ENCODE measurements at regions not wholly inside any gene's neighbourhood (a gene's known extent, or its start where the extent isn't known, plus 50 kb on each side); places are given as distances from the start of the nearest gene placed in this dataset.

- H3K4me2 ChIP-seq (ENCODE audit: insufficient read depth, insufficient read length, low read length) = no peak overlapping the region
- H2BK15ac ChIP-seq (ENCODE audit: low read depth, low read length) = no peak overlapping the region
- H3K23me2 ChIP-seq (ENCODE audit: insufficient read length, low read depth, low read length, poor library complexity, severe bottlenecking) = no peaks in the 10 kb centered on the region
- no peaks in the 10 kb centered on the region for H3K79me1 ChIP-seq (ENCODE audit: insufficient read depth, low read depth, low read length, poor library complexity, severe bottlenecking)
- no peak overlapping the region for H3K4ac ChIP-seq (ENCODE audit: low read depth, low read length)
- no peaks in the 10 kb centered on the region for H3K36me3 Mint-ChIP-seq (ENCODE audit: insufficient read depth in 1 of 3, low read depth in 3 of 3)
- no peak overlapping the region for H3K27ac Mint-ChIP-seq
- H3K56ac ChIP-seq (ENCODE audit: insufficient read length, low read depth, low read length) = no peak overlapping the region
- no peak overlapping the region for H4K91ac ChIP-seq (ENCODE audit: insufficient read length, low read depth, low read length)
- no peak overlapping the region for H4K5ac ChIP-seq (ENCODE audit: insufficient read length, low read depth, low read length)
- no peaks in the 10 kb centered on the region for H3K9me3 ChIP-seq (ENCODE audit: control insufficient read depth, low read depth, low read length)
- no peaks in the 10 kb centered on the region for H3K27me3 ChIP-seq (ENCODE audit: insufficient read depth, low read length)
- no peak for DNase-seq
- no peak overlapping the region for H2BK12ac ChIP-seq (ENCODE audit: insufficient read length, low read depth, low read length)
- H3K9ac ChIP-seq (ENCODE audit: extremely low read depth, insufficient read length, low read length) = no peak overlapping the region
- H3K9me3 Mint-ChIP-seq = no peaks in the 10 kb centered on the region; a peak in 1 of 5 replicates
- H2BK5ac ChIP-seq (ENCODE audit: insufficient read length, low read length) = no peak overlapping the region
- no peak overlapping the region for H2AFZ ChIP-seq (ENCODE audit: low read length)
- H3K14ac ChIP-seq (ENCODE audit: insufficient read depth, low read length) = no peak overlapping the region
- TF ChIP-seq, protein P1, sequence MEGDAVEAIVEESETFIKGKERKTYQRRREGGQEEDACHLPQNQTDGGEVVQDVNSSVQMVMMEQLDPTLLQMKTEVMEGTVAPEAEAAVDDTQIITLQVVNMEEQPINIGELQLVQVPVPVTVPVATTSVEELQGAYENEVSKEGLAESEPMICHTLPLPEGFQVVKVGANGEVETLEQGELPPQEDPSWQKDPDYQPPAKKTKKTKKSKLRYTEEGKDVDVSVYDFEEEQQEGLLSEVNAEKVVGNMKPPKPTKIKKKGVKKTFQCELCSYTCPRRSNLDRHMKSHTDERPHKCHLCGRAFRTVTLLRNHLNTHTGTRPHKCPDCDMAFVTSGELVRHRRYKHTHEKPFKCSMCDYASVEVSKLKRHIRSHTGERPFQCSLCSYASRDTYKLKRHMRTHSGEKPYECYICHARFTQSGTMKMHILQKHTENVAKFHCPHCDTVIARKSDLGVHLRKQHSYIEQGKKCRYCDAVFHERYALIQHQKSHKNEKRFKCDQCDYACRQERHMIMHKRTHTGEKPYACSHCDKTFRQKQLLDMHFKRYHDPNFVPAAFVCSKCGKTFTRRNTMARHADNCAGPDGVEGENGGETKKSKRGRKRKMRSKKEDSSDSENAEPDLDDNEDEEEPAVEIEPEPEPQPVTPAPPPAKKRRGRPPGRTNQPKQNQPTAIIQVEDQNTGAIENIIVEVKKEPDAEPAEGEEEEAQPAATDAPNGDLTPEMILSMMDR (conservative IDR thresholded peaks at IDR 0.05) = no peak
- H3K4me3 Mint-ChIP-seq = no peak overlapping the region
- H3K27ac ChIP-seq (ENCODE audit: insufficient read length, low read depth, low read length) = no peak overlapping the region
- H3K79me2 ChIP-seq (ENCODE audit: insufficient read depth, low read length) = no peaks in the 10 kb centered on the region
- H3K4me1 ChIP-seq (ENCODE audit: insufficient read depth, low read length) = no peaks in the 10 kb centered on the region
- H4K20me1 ChIP-seq (ENCODE audit: control insufficient read depth, insufficient read depth, insufficient read length) = no peaks in the 10 kb centered on the region
- H3K18ac ChIP-seq (ENCODE audit: insufficient read length, low read depth, low read length) = no peak overlapping the region
- H3K4me1 Mint-ChIP-seq = 0 out of 4 replicates have a peak, but pooled peaks cover 0 to under 1% of the 10 kb centered on the region in 2 experiments
- H2AK5ac ChIP-seq (ENCODE audit: insufficient read length, low read length) = no peak overlapping the region
- H2BK20ac ChIP-seq (ENCODE audit: low read depth, low read length, poor library complexity, severe bottlenecking) = no peak overlapping the region
- H4K8ac ChIP-seq (replicated peaks; ENCODE audit: insufficient read length, low read depth, low read length) = no peak overlapping the region
- no peak overlapping the region for H3T11ph ChIP-seq (ENCODE audit: low read length)
- no peak overlapping the region for H3K23ac ChIP-seq (ENCODE audit: insufficient read length, low read depth, low read length)
- no peaks in the 10 kb centered on the region for H3K27me3 Mint-ChIP-seq (ENCODE audit: low read depth)
- no peak overlapping the region for H2BK120ac ChIP-seq (ENCODE audit: low read depth, low read length, poor library complexity, severe bottlenecking)
Measured at GRCh38 chr4:141845901-141846300, 209.5 kb downstream of the IL15 start.

All from H9 (cell line).